ENCODE measurements at regions not wholly inside any gene's neighbourhood (a gene's known extent, or its start where the extent isn't known, plus 50 kb on each side); places are given as distances from the start of the nearest gene placed in this dataset.

DNA sequence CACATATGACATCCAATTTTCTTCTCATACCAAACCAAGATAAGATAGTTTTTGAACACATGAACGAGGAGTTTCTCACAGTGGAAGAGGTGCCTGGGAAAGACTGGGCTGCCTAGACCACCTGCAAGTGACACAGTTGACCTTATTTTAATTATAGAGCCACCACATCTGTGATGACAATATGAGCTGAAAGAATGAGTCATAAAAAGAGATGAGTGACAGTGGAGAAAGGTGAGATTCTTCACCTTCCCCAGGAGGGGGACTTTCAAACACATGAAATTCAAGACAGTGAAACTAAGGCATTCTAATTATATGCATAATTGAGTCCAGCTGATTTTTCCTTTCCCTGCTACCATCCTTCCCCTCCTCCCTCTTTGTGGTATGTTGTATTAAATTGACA is 475.5 kb downstream of the NXPH1 start:
- no peak overlapping the region for H3K27ac ChIP-seq (ENCODE audit: insufficient read depth, low read length)
- no peaks in the 10 kb centered on the region for H3K79me1 ChIP-seq (ENCODE audit: low read depth in 1 of 2, low read length in 2 of 2)
- dilution Hi-C loops (cut with HindIII; ENCODE audit: low sequenced_read_pairs, unreplicated experiment) = no loop called here
- no peak overlapping the region for H2BK5ac ChIP-seq (ENCODE audit: low read depth, low read length, poor library complexity, severe bottlenecking)
- in situ Hi-C loops (cut with MboI; ENCODE audit: low sequenced_read_pairs) = no loop called here
- H3K36me3 ChIP-seq (ENCODE audit: control insufficient read depth, insufficient read depth, low read length) = no peaks in the 10 kb centered on the region
- H4K20me1 ChIP-seq (ENCODE audit: insufficient read depth, low read length) = no peaks in the 10 kb centered on the region
- H2BK120ac ChIP-seq (ENCODE audit: low read depth, low read length) = no peak overlapping the region
- no TSS peak for BruUV-seq (replicated peaks)
- H3K18ac ChIP-seq (ENCODE audit: low read depth, low read length) = no peak overlapping the region
- ChIA-PET POLR2A (ENCODE audit: unreplicated experiment) (no interaction called here), CTCF (no interaction called here)
- WGBS, 2 experiments (ENCODE audit: extremely low coverage in 2 of 2, insufficient read length in 1 of 2) = no CpG with 5 or more reads among the region's 1 CpG
- H3K4me3 ChIP-seq (ENCODE audit: insufficient read depth, low read depth, low read length) = no peak overlapping the region
- TF ChIP-seq RFX5 (IDR thresholded peaks at IDR 0.05; ENCODE audit: low read depth, low read length) (no peak), BHLHE40 (IDR thresholded peaks at IDR 0.05; ENCODE audit: low read depth, low read length) (no peak), CHD1 (IDR thresholded peaks at IDR 0.05; ENCODE audit: low read depth, low read length) (no peak), NFE2L2 (IDR thresholded peaks at IDR 0.05; ENCODE audit: low read depth, low read length) (no peak), FOS (IDR thresholded peaks at IDR 0.05; ENCODE audit: low read depth, low read length) (no peak)
- no peak for DNase-seq
- H2BK15ac ChIP-seq (ENCODE audit: low read depth, low read length) = no peak overlapping the region
- intact Hi-C loops (cut with micrococcal nuclease) = no loop called here
- H4K91ac ChIP-seq (ENCODE audit: insufficient read depth, low read depth, low read length) = no peak overlapping the region
- no peaks in the 10 kb centered on the region for H3K9me1 ChIP-seq (ENCODE audit: insufficient read depth, low read length)
- H2AFZ ChIP-seq (replicated peaks; ENCODE audit: low read length, poor library complexity) = no peak overlapping the region
- H3K4ac ChIP-seq (ENCODE audit: low read depth, low read length) = no peak overlapping the region
- no peak overlapping the region for H3K4me2 ChIP-seq (ENCODE audit: low read depth, low read length)
- no peak overlapping the region for H2BK20ac ChIP-seq (ENCODE audit: low read depth, low read length)
- no peak overlapping the region for H2AK9ac ChIP-seq (replicated peaks; ENCODE audit: low read depth, low read length, poor library complexity)
- ATAC-seq (ENCODE audit: low read depth) = no peak
- H3K14ac ChIP-seq (replicated peaks; ENCODE audit: low read depth, low read length) = no peak overlapping the region
- peaks cover 13% of the 10 kb centered on the region for H3K9me3 ChIP-seq (ENCODE audit: control insufficient read depth, insufficient read depth, low read length)
- H3K4me1 ChIP-seq (ENCODE audit: control insufficient read depth, insufficient read depth, low read length) = no peaks in the 10 kb centered on the region
- no peak overlapping the region for H3K56ac ChIP-seq (ENCODE audit: extremely low read depth, insufficient read depth, low read length)
- H2AK5ac ChIP-seq (ENCODE audit: low read depth, low read length) = no peak overlapping the region
- no peak overlapping the region for H4K8ac ChIP-seq (ENCODE audit: low read depth in 2 of 2, low read length in 2 of 2)
- H3K23ac ChIP-seq (ENCODE audit: low read depth, low read length) = no peak overlapping the region
- no peak overlapping the region for H4K5ac ChIP-seq (ENCODE audit: low read depth, low read length)
- H3K27me3 ChIP-seq (ENCODE audit: control insufficient read depth, insufficient read depth, low read length) = no peaks in the 10 kb centered on the region
- H3K9ac ChIP-seq (ENCODE audit: low read depth, low read length) = no peak overlapping the region

Measured in IMR-90 (cell line).